GM19468 (cell line): ENCODE measurements at regions not wholly inside any gene's neighbourhood (a gene's known extent, or its start where the extent isn't known, plus 50 kb on each side); places are given as distances from the start of the nearest gene placed in this dataset.

Experiments
- ATAC-seq: cut with Tn5 transposase; IDR thresholded peaks from one replicate; pipeline ENCODE4 v1.9.1; 2021; ENCODE audit warnings: mild to moderate bottlenecking, moderate library complexity, moderate number of reproducible peaks; ENCODE audit not compliant: unreplicated experiment; ENCODE audit errors: extremely low read depth

DNA sequence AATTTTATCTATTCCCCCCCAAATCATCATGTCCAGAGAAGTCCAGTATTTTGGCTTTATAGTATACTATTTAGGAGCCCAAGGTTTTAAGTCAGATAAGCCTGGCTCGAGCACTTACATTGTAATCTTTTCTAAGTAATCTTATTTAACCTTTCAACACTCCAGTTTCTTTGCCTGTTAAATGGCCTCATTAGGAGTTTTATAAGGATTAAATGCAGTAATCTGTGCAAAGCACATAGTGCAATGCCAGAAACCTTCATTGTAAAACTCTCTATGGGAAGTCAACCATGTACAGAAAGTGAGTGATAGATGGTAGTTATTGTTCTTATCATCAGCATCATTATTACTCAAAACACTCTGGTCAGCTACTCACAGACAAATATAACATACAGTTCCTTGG, 1330.4 kb downstream of the SLC16A7 start:
- ATAC-seq: no peak

DNA sequence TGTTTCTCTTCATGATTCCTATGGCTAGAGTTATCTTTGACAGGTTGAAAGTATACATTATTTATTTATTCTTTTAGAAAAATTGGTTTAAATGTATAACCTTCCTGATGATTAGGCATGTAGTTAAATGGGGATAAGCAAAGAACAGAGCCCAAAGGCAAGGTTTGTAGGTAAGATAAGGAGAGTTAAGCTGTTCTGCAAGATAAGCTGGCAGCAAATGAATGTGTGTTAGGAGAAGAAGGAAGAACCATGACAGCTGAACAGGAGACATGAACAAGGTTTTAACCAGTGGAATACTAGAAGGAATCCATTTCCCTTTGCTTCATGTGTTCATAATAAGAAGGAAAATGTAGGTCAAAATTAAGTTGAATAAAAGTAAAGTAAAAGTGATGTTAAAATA, 1330.1 kb upstream of the USP15 start:
- ATAC-seq: no peak

DNA sequence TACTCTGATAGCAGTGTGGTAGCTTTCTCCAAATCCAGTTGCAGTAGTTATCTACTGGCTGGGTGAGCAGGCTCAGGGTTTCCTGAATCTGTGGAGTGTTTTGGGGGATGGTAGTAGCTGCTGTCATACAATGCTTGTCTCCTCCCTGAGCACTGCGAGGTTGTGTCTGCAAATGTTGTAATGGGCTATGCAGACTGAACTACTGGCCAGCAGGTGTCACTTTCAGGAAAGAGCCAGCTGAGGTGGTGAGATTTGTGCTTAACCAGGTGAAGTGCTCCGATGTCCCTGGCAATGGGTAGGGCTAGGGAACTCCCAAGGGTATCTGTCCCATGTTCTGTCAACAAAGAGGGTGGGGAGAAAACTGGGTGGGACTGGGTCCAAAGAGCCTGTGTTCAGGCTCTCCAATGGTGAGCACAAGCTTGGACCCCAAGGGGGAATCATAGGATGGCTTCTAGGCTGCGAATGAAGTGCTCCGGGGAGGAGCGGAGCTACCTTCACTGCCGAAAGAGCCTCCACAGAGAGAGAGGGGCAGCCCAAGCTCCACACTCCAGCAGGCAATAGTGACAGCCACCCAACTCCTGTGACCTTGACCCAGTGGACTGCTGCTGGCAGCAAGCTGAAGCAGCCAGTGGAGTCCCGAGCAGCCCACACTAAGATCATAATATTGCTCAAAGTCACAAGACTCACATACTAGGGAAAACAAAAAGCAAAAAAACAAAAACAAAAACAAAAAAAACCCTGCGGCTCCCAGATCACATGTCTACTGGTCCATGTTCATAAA, 1324.0 kb upstream of the USP15 start:
- no peak for ATAC-seq

DNA sequence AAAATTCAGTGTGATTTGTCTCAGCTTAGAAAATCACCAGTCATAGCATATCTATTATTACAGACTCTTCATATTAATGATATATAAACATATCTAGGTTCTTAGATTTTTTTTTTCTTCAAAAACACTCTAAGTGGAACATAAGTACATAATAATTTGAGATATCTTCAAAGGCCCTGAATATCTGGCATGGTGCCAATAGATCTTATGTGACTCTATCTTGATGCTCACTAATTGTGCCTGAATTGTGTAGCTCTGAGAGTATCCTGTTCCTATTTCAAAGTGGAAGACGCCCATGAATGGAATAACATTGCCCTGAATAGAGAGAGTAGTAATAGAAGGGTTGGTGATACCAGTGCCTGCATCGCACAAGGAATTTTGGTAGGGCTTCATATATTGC, 1312.7 kb upstream of the USP15 start:
- no peak for ATAC-seq

GRCh38 chr12:60967128-60967527, 1293.1 kb upstream of the USP15 start:
- ATAC-seq: no peak

DNA sequence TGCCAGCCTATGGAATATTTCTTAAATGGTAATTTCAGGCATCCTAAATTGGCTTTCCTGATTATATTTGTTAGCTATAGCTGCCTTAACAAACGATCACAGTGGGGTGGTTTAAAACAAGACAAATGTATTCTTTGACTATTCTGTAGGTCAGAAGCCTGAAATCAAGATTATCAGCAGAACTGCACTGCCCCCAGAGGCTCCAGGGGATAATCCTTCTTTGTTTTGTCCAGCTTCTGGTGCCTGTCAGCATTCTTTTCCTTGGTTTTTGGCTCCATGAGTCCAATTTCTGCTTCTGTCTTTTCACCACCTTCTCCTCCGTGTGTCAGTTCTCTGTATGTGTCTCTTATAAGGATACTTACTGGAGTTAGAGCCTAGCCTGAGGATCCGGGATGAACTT, 1282.2 kb upstream of the USP15 start:
- ATAC-seq: no peak

DNA sequence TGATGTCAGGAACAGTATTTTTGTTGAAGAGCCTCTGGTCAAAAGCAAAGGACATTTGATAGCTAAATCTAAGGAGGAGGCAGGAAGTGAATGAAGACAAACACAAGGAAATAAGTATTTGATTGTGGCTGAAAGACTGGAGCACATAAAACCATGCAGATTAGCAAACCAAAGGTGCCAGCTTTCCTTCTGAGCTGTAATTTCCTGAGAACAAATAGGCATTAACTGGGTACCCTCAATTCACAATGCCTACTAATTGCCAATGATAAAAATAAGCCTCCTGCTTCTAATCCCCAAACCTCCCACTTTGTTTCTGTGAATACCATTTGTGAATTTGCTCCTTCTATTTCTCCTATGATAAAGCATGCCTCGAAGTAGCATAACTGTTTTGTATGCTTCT, 1279.6 kb upstream of the USP15 start:
- ATAC-seq: no peak

GRCh38 chr12:60981473-60981872, 1278.7 kb upstream of the USP15 start:
- ATAC-seq: no peak

- no peak for ATAC-seq
These were observed 1268.1 kb upstream of the USP15 start for GRCh38 chr12:60992087-60992486.

DNA sequence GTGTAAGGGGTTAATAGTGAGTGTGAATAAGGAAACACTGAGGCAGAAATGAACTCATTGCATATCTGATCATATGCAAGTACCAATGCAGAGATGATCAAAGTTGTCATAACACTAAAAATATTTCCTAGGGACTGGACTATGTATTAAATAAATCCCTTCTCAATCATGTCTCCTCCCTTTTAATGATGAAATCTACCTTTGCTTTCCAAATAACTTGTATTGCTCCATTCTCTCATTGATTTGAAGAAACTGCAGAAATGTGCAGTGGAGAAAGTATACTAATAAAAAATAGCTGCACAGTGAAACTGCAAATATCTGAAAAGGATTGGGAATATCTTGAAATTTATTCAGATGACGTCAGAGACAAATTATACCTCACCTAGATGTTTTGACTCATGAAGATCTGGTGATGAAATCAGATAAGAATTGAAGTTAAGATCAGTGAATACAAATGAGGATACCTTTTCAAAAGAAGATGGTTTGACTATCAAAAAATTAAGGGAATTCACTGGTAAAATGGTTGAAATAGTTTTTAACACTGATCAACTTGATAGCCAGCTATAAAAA, 1264.9 kb upstream of the USP15 start:
- no peak for ATAC-seq

DNA sequence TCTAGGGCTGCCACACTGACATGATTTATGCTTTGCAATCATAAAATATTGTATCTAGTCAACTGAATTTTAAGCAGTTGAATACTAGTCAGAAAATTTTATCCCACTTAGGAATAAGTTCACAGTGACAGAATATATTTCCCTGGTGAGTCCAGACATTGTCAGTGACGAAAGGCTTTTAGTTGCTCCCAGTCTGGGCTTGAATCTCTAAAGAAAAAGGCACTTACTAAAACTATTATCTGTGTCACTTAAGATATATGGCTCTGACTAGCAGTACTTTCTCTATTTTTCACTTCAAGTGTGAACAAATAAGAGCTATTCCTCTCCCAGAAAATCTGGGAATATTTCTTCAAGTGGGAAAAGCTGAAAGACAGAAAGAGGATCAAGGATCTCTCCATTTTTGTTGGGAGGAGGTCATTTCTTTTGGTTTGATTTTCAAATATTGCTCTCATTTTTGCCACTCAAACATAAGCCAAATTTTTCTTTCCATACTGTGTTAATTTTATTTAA, 1262.3 kb upstream of the USP15 start:
- no peak for ATAC-seq

GRCh38 chr12:61009192-61009591, 1251.0 kb upstream of the USP15 start:
- ATAC-seq: no peak

- no peak for ATAC-seq
These were observed 1248.3 kb upstream of the USP15 start for GRCh38 chr12:61011767-61012423.

DNA sequence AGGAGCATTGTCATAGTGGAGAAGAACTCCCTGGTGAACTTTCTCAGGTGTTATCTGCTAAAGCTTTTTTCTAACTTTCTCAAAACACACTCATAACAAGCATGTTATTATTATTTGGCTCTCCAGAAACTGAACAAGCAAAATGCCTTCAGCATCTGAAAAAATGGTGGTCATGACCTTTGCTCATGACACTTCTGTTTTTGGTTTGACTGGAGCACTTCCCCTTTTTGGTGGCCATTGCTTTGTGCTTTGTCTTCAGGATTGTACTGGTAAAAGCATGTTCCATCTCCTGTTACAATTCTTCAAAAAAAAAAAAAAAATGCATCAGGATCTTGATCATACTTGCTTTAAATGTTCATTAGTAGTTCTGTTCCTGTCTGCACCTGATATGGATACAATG, 1241.6 kb upstream of the USP15 start:
- ATAC-seq: no peak

GRCh38 chr12:61023231-61023630, 1237.0 kb upstream of the USP15 start:
- no peak for ATAC-seq

GRCh38 chr12:61029516-61029915, 1230.7 kb upstream of the USP15 start:
- no peak for ATAC-seq

DNA sequence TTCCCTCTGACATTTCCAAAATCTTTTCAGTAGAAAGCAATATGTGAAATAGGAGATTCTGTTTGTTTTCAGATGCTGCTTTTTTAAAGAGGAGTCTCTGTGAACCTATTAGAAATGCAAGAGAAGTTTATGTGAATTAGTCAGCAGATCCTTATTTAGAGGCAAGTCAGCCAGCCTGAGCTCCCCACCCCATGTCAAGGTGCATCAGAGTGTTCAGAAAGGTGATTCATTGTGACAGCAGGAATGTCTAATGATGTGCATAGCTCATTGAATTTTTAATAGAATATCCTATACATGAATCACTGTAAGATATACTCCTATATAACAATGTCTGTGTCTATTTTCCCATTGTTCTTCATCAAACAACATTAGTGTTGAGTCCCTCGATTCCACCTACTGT, 1222.4 kb upstream of the USP15 start:
- ATAC-seq: no peak

DNA sequence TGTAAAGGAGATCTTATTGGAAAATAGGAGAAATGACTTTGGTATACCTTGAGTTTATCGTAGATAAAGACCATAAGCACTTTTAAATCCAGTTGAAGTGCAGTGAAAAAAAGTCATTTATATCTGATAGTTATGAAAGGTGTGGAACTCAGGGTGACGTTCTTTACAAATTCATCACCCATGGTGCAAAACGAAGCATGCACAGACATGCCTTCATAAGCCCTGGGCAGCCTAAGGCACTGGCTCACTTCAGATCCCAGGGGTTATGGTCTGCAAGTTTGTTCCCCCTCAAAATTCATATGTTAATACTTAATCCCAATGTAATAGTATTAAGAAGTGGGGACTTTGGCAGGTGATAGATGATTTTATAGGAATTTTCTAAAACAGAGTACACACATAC, 1216.4 kb upstream of the USP15 start:
- no peak for ATAC-seq

GRCh38 chr12:61044766-61045165, 1215.4 kb upstream of the USP15 start:
- ATAC-seq: no peak

DNA sequence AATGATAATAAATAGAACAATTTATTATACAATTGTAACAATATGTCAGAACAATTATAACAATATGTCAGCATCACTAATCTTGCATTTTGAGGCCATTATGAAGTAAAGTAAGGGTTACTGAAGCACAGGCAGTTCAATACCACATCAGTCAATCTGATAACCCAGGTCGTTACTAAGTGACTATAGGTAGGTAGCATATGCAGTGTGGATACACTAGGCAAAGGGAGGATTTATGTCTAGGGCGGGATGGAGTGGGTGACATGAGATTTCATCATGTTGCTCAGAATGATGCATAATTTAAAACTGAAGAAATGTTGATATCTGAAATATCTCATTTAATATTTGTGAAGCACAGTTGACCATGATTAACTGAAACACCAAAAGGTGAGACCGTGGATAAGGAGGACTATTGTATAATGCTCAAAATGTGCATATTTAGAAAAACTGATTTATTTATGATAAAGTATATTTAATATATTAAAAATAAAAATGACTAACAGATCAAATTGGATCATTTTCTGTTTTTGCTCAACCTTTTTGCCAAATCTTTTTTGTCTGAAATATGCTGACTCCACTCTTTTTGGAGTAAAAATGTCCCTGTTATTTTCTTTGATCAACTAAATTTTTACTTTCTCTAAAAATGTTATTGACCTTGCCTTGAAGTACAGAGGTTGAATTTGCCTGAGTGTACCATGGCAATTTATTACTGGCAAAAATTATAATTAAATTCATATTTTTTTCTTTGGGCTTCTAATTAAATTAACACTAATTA, 1189.4 kb upstream of the USP15 start:
- no peak for ATAC-seq

GRCh38 chr12:61072717-61073116, 1187.5 kb upstream of the USP15 start:
- ATAC-seq: no peak
